Mesenteric fat pad (tissue), 1 donor: ENCODE measurements at regions not wholly inside any gene's neighbourhood (a gene's known extent, or its start where the extent isn't known, plus 50 kb on each side); places are given as distances from the start of the nearest gene placed in this dataset.

Source experiments
- DNase-seq: peaks from one replicate; pipeline ENCODE4 v3.0.0-alpha.2; 2020; ENCODE audit warnings: low spot score
- donor health status: DM: yes; HTN: yes; CAD: no.

DNA sequence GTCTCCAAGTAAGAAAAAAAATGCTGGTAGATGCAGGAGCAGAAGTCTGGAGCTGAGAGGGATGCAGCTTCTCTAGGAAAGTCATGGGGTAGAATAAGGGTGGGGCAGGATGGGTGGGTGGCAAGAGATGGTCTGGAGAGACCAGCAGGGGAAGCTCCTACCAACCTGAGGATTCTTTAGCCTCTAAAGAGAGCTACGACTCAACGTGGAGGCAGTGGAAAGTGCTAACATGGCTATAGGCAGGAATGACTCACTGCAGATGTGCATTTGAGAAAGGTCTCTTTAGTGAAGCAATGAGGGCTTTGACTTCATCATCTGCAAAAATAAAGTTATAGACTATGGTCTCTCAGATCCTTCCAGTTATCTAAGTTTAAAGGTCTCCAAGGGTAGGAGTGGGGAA lies 722.8 kb upstream of the RAB6C start:
- DNase-seq = no peak

DNA sequence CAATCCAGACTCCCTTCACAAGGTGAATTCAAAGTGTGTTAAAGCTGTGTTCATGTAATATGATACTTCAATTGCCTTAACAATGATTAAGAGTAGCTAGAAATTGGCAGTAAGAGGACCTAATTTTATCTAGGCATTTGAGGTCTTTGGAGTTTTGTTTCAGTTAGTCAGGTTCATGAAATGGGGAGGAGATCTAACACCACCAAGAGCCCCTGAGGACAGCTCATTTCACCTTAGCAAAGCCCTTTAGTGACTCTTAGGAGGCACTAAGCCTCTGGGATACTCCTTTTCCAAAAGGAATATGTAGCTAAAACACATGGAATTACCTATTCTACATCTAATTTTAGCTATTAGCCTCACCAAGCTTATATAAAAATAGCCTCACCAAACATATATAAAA lies 716.5 kb upstream of the RAB6C start:
- DNase-seq = no peak

DNA sequence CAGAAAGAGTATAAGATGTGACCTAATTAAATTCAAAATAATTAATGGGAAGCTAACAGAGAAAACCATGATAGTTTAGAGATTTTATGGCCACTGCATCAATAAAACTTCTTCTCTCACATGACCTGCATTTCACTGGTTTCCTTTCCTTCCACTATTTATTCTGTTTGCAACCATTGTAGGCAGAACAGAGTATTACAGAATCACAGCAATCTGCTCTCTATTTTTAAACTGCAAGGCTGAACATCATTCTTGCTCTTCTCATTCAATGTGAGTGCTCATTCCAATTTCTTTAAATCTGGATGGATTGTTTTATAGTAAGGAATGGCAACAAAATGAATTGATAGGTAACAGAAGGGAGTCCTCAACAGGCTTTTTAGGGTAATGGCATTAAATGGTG lies 715.5 kb upstream of the RAB6C start:
- DNase-seq = no peak

DNA sequence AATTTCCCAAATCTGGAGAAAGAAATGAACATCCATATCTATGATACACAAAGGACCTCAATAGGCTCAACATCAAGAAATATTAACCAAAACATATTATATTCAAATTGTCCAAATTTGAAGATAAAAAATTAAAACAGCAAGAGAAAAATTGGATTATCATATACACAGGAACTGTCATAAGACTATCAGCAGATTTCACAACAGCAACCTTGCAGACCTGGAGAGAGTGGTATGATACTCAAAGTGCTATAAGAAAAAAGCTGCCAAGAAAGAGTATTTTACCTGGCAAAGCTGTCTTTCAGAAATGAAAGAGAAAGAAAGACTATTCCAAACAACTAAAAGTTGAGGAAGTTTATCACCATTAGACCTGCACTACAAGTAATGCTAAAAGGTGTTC lies 711.9 kb upstream of the RAB6C start:
- no peak for DNase-seq

DNA sequence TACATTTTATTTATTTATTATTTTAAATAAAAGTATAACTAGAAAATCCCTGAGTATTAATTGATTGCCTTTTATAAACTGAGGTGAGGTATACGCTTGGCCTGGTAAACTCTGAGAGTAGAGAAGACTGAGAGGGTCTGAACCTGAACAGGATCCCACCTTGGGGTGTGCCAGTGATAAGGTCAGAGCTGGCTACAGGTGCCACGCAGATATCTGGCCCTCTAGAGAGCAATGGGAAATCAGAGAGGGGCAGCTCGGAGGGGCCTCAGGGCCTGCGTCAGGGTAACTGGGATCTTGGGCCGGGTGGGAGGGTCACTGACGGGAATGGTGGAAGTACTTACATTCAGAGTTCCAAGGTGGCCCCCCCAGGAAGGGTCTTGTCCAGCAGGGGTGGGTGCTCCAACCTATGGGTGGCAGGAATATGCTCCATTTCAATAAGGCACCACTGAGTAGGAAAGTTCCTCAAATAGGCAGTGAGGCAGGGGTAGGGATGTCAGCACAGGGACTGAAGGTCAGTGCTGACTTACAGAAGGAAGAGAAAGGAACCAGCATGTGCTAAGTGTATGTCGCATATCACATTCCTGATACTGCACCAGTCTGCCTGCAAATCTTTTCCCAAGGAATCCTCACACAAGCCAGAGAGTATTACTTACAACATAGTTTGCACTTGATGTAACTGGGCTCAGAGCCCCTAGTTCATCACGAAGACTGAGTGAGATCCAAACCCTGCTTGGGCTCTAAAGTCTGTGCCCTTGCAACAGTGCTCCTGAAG lies 706.0 kb upstream of the RAB6C start:
- DNase-seq = no peak

DNA sequence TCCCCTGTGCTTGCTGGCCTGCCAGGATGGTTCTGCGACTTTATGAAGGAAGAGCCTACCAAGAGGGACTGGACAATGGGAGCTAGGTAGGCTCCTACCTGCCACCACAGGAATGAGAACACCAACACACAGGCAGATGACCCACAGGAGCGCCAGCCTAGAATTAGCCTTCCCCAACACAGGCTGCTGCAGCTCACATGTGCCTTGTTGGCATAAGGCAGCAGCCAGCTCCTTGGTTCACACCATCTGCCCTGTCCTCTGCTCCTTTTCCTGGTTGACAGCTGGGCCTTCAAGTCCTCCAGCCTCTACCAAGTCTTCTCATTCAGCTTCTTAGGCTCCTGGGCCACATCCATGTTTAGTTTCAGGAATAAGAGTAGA lies 705.4 kb upstream of the RAB6C start:
- no peak for DNase-seq

DNA sequence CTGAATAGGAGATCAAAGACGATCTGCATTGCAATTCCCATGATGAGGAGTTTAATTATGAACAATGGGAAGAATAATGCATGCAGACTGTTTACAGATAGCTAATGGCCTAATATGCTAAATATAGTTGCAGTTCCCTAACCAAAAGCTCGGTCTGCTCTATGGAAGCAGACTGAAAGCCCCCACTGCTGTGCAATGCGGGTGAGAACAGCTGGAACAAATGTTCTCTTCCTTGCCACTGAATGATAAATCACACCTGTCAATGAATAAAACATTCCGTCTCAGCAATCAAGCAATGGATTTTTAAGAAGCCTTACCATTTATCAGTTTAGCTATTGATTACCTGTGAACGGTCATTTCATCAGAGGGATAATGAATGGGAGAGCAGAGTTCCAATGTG lies 704.5 kb upstream of the RAB6C start:
- DNase-seq = no peak

DNA sequence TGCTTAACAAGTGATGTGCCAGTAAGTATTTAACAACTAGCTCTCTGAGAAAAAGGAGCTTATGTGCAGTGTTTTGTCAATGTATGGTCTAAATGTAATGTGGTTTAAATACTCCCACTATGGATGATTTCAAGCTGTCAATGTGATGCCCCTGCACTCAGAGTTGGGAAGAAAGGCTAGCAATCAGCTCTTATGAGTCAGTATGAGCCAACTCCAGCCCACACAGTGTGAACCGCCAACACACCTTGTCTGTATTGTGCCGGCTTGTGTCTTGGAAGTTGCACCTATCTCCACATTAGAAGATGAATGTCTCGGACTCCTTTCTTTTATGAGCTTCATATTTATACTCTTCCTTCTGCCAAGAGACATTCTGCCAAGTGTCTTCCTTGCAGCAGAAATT lies 703.8 kb upstream of the RAB6C start:
- no peak for DNase-seq

DNA sequence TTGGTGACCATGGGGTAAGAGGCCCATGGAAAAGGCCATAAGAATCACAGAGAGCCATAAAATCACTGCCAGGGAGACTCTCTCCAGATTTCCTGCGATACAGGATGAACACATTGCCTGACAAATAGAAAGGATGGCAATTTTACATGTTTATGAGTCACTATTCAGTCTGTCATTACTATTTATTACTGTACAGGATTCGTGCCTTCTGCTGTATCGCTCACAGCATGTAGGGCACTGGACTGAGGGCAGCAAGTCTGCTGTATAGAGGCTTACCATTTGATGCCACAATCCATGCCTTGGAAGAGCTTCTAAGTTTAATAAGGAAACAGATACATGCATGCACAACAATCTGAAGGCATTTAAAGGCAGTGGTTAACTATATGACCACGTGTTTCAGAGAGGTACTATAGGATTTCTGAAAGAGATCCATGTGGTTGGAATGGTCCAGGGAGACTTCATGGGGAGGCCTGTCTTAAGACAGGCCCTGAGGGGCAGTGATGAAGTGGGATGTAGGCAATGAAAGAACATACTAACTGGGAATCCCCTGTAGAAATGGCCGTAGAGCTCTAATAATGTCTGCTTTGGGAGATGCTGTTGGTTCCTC lies 702.4 kb upstream of the RAB6C start:
- no peak for DNase-seq

DNA sequence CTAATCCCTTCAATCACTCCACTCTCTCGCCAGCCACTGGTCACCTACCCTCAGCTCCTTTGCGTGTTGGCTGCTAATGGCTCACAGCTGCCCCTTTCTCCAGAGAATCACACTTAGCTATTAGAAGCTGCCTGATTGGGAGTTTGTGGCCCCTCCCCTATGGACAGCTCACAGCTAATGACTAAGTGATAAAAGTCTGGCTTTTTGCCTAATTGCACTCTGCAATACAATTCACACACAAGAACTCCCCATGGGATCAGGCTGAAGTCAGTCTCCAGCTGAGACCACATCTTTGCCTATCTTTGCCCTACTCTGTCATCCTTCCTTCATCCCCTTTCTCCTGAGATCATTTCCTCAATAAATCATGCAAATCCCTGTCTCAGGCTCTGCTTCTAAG lies 701.9 kb upstream of the RAB6C start:
- DNase-seq = no peak

DNA sequence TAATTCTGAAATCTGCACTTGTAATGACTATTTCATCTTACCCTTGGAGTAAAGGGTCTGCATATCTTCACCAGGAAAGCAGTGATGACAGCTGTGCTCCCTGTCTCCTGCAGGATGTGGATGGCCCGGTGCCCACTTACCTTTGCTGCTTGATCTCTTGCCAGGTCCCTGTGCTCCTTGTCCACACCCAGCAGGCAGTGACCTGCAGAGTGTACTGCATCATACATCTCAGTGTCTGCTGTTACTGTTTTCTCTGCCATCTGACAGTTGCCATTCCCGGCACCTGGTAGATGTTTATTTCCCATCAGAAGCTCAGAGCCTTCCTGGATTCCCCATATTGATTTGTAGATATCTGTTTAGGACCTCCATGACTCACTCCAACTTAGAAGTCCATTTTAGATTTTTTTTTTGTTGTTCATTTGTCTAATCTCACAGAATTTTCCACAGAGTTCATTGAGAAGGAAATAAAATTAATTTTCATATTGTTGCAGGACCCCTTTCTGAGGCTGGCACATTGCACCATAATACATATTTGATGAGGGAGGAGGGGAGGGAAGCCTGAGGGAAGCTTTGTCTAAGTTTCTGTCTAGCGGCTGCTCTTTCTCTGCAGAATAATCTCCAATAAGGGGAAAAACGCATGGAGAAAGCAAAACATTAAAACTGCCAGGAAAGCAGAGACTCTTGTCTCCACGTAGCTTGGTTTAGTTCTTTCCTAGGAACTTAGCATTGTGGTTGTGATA lies 697.5 kb upstream of the RAB6C start:
- no peak for DNase-seq

DNA sequence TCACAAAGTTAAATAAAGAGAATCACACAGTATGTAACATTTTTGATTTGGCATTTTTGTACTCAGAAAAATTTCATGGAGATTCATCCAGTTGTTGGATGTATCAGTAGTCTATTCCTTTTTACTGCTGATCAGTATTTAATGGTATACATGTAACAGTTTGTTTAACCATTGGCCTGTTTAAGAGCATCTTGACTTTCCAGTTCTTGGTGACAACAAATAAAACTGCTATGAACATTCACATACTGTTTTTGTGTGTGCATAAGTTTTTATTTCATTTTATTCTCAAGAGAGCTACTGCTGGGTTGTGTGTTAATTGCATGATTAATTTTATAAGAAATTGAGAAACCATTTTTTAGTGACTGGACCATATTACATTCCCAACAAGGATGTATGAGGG lies 694.5 kb upstream of the RAB6C start:
- no peak for DNase-seq

DNA sequence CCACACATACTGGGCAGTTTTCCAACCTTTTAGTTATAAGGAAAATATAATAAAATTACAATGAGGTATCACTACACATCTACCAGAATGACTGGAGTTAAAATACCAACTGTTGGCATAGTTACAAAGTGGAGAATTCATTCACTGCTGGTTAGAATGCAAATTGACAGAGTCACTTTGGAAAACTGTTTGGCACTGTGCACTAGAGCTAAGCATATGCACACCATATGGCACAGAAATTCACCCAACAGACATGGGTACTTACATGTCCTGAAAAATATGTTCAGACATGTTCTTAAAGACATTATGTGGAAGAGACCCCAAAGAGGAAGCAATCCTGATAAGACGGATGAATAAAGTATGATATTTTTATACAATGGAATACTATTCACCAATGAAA lies 686.1 kb upstream of the RAB6C start:
- DNase-seq = no peak

DNA sequence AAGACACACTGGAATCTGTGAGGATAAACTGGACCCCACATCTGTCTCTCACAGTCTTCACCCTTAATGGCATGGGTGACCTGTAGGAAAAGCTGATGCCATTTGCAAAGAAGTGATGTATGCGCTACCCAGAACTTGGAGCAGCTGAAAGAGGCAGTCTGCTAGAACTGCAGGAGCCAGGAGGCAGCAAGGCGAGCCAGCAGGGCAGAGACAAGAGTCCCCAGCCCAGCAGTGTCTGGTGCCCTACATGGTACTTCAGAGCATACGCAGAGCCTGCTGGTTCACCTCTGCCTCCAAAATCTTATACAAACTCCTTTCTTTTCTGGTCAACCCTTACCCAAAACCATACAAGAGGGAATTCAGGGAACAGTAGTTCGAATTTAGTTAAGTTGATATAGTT lies 683.1 kb upstream of the RAB6C start:
- no peak for DNase-seq

DNA sequence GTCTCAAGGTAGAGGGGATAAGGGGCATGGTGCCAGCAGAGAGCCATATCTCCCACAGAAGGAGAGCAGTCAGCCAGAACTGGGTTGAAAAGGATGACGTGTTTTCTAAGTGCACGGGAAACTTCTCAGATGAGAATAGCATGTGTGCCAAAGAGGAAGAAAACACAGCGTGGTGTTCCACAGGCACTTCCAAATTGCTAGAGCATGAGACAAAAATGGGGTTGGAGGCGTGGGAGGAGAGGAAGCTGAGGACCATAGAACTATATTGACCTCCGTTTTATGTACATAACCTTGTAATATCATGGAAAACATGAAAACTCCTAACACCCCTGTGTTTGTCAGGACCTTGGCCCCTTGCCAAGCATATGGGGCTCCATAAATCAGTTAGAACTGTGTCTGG lies 682.7 kb upstream of the RAB6C start:
- DNase-seq = no peak

DNA sequence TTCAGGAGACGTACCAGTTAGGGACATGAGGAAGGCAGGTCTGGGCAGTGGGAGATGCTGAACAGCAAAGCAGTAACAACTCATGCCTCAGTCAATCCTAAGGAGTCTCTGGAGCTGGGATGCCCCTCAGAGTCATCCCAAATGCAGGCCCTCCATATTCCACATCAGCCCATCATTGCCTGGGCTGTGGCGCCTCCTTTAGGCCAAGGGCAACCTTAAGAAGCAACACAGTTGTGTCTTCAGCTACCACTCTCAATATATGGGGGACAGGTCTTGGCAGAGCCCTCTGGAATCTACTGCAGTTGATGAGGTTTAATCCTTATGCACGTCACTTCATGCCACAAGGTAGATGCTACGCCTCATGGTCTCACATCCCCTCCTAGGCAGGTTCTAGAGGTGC lies 682.0 kb upstream of the RAB6C start:
- DNase-seq = no peak

DNA sequence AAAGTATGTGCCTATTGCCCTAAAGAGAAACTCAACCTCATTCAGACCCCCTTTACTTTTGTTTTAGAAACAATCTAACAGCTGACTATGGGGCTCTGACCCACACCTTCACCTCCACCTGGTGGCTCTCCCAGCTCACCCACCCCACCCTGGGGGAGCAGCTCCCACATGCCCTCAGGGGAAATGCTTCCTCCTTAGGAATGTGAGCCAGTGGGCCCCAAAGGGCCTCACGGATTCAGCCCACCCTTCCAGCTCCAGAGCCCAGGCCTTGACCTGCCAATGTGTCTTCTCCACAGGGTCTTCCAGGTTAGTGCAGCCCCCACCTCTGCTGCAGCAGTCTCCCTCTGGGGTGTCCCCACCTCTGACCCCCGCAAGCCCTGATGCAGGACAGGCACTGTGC lies 680.1 kb upstream of the RAB6C start:
- DNase-seq = no peak

DNA sequence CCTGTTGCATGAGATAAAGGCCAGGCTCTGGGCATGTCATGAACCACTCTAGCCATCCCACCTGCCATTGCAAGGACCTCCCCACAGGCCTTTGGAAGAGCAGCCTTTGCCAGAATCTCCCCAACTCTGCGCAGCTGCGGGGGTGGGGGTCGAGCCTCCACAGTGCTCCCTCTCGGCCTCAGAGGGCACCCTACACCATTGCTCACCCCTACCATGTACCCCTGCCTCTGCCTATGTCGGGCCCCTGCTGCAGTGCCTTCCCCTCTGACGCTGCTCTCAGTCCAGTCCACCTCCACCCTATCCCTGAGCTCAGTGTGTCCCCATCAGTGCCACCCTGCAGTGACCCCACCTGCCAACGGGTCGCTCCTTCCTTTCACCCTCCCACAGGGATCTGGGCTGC lies 679.7 kb upstream of the RAB6C start:
- no peak for DNase-seq

DNA sequence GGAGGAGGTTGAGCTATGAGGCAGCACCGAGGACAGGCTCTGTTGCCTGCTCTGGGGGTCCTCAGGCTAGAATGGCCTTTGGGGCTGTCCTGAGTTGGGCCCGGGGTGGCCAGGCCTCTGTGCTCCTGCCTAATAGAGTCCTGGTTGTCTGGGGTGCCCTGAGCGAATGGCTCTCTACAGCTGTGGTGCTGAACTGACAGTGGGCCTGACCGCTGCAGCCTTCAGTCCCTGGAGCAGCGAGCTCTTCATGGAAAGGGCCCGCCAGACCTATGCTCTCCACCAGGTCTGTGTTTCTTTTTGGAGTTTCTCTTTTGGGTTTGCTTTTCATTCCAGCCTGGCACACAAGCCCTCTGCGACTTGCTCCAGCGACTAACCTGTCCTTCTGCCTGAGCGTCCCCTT lies 679.0 kb upstream of the RAB6C start:
- DNase-seq = no peak

DNA sequence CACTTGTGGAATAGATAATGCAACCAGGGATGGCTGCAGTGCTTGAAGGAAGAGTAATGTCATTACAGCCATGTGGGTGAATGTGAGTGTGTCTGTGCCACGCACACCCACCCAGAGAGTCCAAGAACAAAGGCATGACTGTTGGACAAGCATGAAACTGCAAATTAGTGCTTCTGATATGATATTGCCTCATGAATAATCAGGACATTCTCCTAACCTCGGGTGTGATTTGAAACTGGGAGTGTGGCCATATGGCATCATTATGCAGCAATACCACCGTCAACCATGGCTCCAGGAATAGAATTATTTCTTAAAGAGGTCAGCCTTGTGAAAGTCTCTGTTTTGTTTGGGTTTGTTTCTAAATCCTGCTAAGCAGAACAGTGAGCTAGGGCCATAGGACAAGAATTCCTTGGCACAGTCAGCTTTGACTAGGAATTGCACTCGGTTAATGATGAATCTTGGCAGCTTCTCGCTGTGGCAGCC lies 678.0 kb upstream of the RAB6C start:
- DNase-seq = no peak

DNA sequence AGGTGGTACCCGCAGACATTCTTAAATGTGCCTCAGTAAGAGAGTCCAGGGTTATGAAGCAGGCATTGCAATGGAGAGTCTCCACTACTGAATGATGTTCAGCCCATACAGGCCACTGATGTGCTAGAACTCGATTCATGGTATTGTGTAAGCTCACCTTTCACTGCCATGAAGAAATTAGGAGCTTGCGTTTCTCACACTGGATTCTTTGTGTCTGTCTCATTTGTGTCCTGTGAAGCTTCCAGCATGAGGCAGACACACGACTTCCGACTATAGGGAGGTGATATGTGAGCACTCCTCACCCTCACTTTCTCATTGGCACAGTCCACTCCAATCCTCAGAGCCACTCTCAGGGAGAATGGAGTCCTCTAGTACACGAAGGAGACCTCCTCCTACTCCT lies 677.4 kb upstream of the RAB6C start:
- DNase-seq = no peak

DNA sequence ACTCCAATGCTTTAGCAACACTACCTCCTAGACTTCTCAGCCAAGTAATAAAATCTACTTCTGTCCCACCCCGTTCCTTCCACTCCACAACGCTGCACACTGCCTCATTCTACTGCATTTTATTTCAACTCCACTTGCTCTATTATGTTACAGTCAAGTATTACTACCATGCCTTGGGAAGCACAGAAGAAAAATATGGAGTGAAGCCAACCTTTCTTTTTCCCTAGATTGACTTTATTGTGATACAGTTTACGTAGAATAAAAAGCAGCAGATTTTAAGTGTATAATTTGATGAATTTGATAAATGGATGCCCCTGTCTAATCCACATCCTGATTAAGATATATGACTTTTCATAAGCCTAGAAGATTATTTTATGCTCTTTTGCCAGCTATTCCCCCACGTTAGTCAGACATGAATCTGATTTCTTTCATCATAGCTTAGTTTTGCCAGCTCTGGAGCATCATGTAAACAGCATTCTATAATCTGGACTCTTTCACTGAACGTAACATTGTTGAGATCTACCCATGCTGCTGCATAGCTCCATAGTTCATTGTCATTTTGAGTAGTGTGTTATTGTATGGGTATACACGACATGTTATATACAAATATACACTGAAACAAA lies 676.8 kb upstream of the RAB6C start:
- DNase-seq = no peak
